K562 (cell line): ENCODE measurements at regions not wholly inside any gene's neighbourhood (a gene's known extent, or its start where the extent isn't known, plus 50 kb on each side); places are given as distances from the start of the nearest gene placed in this dataset.

ENCODE experiments used
- ATAC-seq: fragments of 200-7000 bp; cut with Tn5 transposase; 3 replicates; pipeline ENCODE4 v1.9.1; 2020; ENCODE audit warnings: moderate library complexity
- BruUV-seq: library from RNA; stranded (reverse); fragments of 400-500 nt; replicated peaks from 2 replicates; lab custom pipeline; 2021; lab: Mats Ljungman, UMichigan
- CTCF ChIA-PET: fragments of 300-600 bp; formaldehyde crosslinking; extraction: SDS; loops from one replicate; lab custom pipeline; 2021; ENCODE audit warnings: low intra/inter-chr PET ratio; lab: Yijun Ruan, JAX
- POLR2A ChIA-PET: fragments of 300-600, 350-650 bp; sonication (Branson Sonifier 250); formaldehyde crosslinking; extraction: SDS; loops from one replicate; lab custom pipeline; 2021; ENCODE audit warnings: antibody characterized with exemption, inconsistent platforms; lab: Yijun Ruan, JAX
- DNase-seq, 4 experiments: peaks; one replicate each; pipeline versions ENCODE4 v3.0.0 to v3.0.0-alpha.2; 2011 to 2018; ENCODE audit warnings: low spot score in 3 of 4, mixed read lengths in 3 of 4; ENCODE audit errors: extremely low read depth in 1 of 4
- FAIRE-seq: peaks from 2 replicates; lab custom pipeline; 2011; peaks lifted over from hg19 to GRCh38; lab: Jason Lieb, UNC
- H2AFZ ChIP-seq: 2 replicates; pipeline ENCODE4 v1.6.0; 2011; ENCODE audit warnings: low read depth, low read length, control low read depth, inconsistent platforms
- H3K27ac ChIP-seq: fragments of 200-600 bp; 3 replicates; pipeline ENCODE4 v1.8.0; 2011; ENCODE audit warnings: low read depth, mild to moderate bottlenecking, control low read depth, inconsistent platforms, low read length, moderate library complexity, mixed read lengths; ENCODE audit errors: extremely low read depth
- H3K27me3 ChIP-seq, 2 experiments: fragments of 300-600 bp in 1 of 2; 2 replicates in 1 of 2; 3 replicates in 1 of 2; pipeline versions ENCODE4 v1.6.0 to v1.8.0; 2011; ENCODE audit warnings: inconsistent platforms in 2 of 2, low read length in 2 of 2, mild to moderate bottlenecking in 1 of 2, mixed read lengths in 1 of 2, moderate library complexity in 1 of 2; ENCODE audit not compliant: control insufficient read depth in 2 of 2, insufficient read depth in 2 of 2
- H3K36me3 ChIP-seq: fragments of 300-600 bp; 3 replicates; pipeline ENCODE4 v1.8.0; 2011; ENCODE audit warnings: mild to moderate bottlenecking, low read length, inconsistent platforms; ENCODE audit not compliant: control insufficient read depth, insufficient read depth
- H3K4me1 ChIP-seq, 2 experiments: fragments of 200-600 bp in 1 of 2; replicated peaks in 1 of 2; 2 replicates in 1 of 2; 3 replicates in 1 of 2; pipeline versions ENCODE4 v1.5.1 to v1.8.0; 2011; ENCODE audit warnings: inconsistent platforms in 2 of 2, low read length in 2 of 2, mild to moderate bottlenecking in 1 of 2, mixed read lengths in 1 of 2, moderate library complexity in 1 of 2; ENCODE audit not compliant: control insufficient read depth in 2 of 2, insufficient read depth in 2 of 2
- H3K4me2 ChIP-seq: 2 replicates; pipeline ENCODE4 v1.6.1; 2011; ENCODE audit warnings: low read length, control low read depth, inconsistent platforms, mixed read lengths; ENCODE audit not compliant: insufficient read depth
- H3K4me3 ChIP-seq: fragments of 200-600 bp; sonication (generic), shearing (Covaris generic); 2 replicates; pipeline ENCODE4 v1.5.1; 2016; ENCODE audit warnings: control low read depth, inconsistent platforms
- H3K79me2 ChIP-seq: fragments of 200-600 bp; 3 replicates; pipeline ENCODE4 v1.8.0; 2011; ENCODE audit warnings: low read length, inconsistent platforms; ENCODE audit not compliant: control insufficient read depth, insufficient read depth
- H3K9ac ChIP-seq, 2 experiments: 2 replicates each; pipeline versions ENCODE4 v1.6.0 to v1.6.1; 2011; ENCODE audit warnings: low read depth in 2 of 2, low read length in 2 of 2, control low read depth in 1 of 2, inconsistent platforms in 1 of 2, mild to moderate bottlenecking in 1 of 2, mixed read lengths in 1 of 2; ENCODE audit not compliant: insufficient read depth in 1 of 2
- H3K9me1 ChIP-seq: one replicate; pipeline ENCODE4 v1.6.0; 2011; ENCODE audit warnings: inconsistent platforms, mild to moderate bottlenecking, low read length, moderate library complexity; ENCODE audit not compliant: control insufficient read depth, insufficient read depth
- H3K9me3 ChIP-seq: replicated peaks from 2 replicates; pipeline ENCODE4 v1.5.1; 2011; ENCODE audit warnings: low read depth, low read length, inconsistent platforms; ENCODE audit not compliant: control insufficient read depth, insufficient read depth
- H4K20me1 ChIP-seq: replicated peaks from 2 replicates; pipeline ENCODE4 v1.6.1; 2011; ENCODE audit warnings: low read length, inconsistent platforms, mixed read lengths; ENCODE audit not compliant: control insufficient read depth, insufficient read depth
- CBX2 ChIP-seq: fragments of 200-600 bp; sonication (generic); IDR thresholded peaks from one replicate; pipeline ENCODE4 v1.6.1; 2012; ENCODE audit warnings: mild to moderate bottlenecking, low read length, inconsistent platforms; ENCODE audit not compliant: insufficient read depth, poor library complexity, severe bottlenecking
- HDAC1 ChIP-seq, 2 experiments: fragments of 450-650 bp; IDR thresholded peaks; 2 replicates each; pipeline ENCODE4 v1.6.1; 2016 to 2017; ENCODE audit warnings: inconsistent platforms in 1 of 2, mild to moderate bottlenecking in 1 of 2, moderate library complexity in 1 of 2
- KLF13 ChIP-seq: fragments of 450-650 bp; IDR thresholded peaks from 2 replicates; pipeline ENCODE4 v1.6.1; 2016; ENCODE audit warnings: missing genetic modification characterization, low read depth, mild to moderate bottlenecking, missing compliant biosample characterization, moderate library complexity, borderline replicate concordance
- MAFG ChIP-seq: fragments of 450-650 bp; conservative IDR thresholded peaks from 2 replicates; pipeline ENCODE4 v1.6.1; 2016; ENCODE audit warnings: missing genetic modification characterization, missing compliant biosample characterization
- POLR2AphosphoS5 ChIP-seq: IDR thresholded peaks from 2 replicates; pipeline ENCODE4 v1.6.1; 2011; ENCODE audit warnings: mild to moderate bottlenecking, low read depth, low read length, moderate library complexity; ENCODE audit not compliant: control insufficient read depth, insufficient read depth
- PRPF4 ChIP-seq: fragments of 200-400 bp; formaldehyde crosslinking; IDR thresholded peaks from one replicate; pipeline ENCODE4 v1.6.1; 2017; ENCODE audit warnings: low read length, low read depth, mild to moderate bottlenecking; ENCODE audit not compliant: insufficient read depth, poor library complexity, severe bottlenecking
- SMARCB1 ChIP-seq: IDR thresholded peaks from 2 replicates; pipeline ENCODE4 v1.6.1; 2011; ENCODE audit warnings: improper control_type of control experiment, low read depth; ENCODE audit not compliant: insufficient read length
- SNRNP70 ChIP-seq: fragments of 200-400 bp; formaldehyde crosslinking; optimal IDR thresholded peaks from 2 replicates; pipeline ENCODE3; 2017; ENCODE audit warnings: low read depth, low read length
- SP1 ChIP-seq: sonication (generic); formaldehyde crosslinking; IDR thresholded peaks from 2 replicates; pipeline ENCODE4 v1.8.1; 2022; ENCODE audit warnings: mild to moderate bottlenecking, missing genetic modification reagents
- SUPT5H ChIP-seq: fragments of 450-650 bp; IDR thresholded peaks from 2 replicates; pipeline ENCODE4 v1.6.1; 2016
- TCF15 ChIP-seq: fragments of 250-450 bp; sonication (Bioruptor Pico); IDR thresholded peaks from 2 replicates; pipeline ENCODE4 v1.8.0; 2022; ENCODE audit warnings: moderate library complexity, mild to moderate bottlenecking, inconsistent platforms
- ZBED1 ChIP-seq: IDR thresholded peaks from 2 replicates; pipeline ENCODE4 v1.6.1; 2014
- ZBTB8A ChIP-seq: fragments of 450-650 bp; IDR thresholded peaks from 2 replicates; pipeline ENCODE4 v1.6.1; 2018; ENCODE audit warnings: mild to moderate bottlenecking, moderate library complexity; ENCODE audit not compliant: partially characterized antibody
- ZKSCAN1 ChIP-seq: fragments of 150-350 bp; IDR thresholded peaks from 2 replicates; pipeline ENCODE4 v1.6.1; 2016; ENCODE audit warnings: low read depth, low read length
- ZNF584 ChIP-seq: fragments of 200-800 bp; sonication (Bioruptor generic); IDR thresholded peaks from 2 replicates; pipeline ENCODE4 v1.6.1; 2016; ENCODE audit warnings: low read depth, mild to moderate bottlenecking, missing genetic modification characterization, missing compliant biosample characterization
- WGBS: fragments of 100-300 bp; shearing (Covaris generic); methylation state at CpG from one replicate; pipeline ENCODE4 v1.1.6; 2016; ENCODE audit warnings: low coverage, mixed read lengths; ENCODE audit not compliant: insufficient coverage; ENCODE audit errors: missing lambda C conversion rate; 5-methylcytosine and 5-hydroxymethylcytosine counted together
- in situ Hi-C: fragments of 300-500 bp; cut with MboI; formaldehyde crosslinking; loops from 4 replicates; pipeline ENCODE4 v1.15.0; 2018; ENCODE audit warnings: inconsistent platforms, mixed read lengths
- intact Hi-C: fragments of 100-400 bp; cut with micrococcal nuclease; formaldehyde crosslinking; loops from 2 replicates; pipeline ENCODE4 v1.14.2; 2022
- TF ChIP-seq, protein P1 (sequence below), 2 experiments: IDR thresholded peaks; 2 replicates each; pipeline ENCODE4 v1.6.1; 2012; ENCODE audit warnings: improper control_type of control experiment in 2 of 2, low read depth in 2 of 2, low read length in 2 of 2, borderline replicate concordance in 1 of 2
- TF ChIP-seq, protein P2 (sequence below): fragments of 250-450 bp; sonication (Bioruptor Pico); IDR thresholded peaks from 2 replicates; pipeline ENCODE4 v1.5.0; 2020; ENCODE audit warnings: mild to moderate bottlenecking, borderline replicate concordance

DNA sequence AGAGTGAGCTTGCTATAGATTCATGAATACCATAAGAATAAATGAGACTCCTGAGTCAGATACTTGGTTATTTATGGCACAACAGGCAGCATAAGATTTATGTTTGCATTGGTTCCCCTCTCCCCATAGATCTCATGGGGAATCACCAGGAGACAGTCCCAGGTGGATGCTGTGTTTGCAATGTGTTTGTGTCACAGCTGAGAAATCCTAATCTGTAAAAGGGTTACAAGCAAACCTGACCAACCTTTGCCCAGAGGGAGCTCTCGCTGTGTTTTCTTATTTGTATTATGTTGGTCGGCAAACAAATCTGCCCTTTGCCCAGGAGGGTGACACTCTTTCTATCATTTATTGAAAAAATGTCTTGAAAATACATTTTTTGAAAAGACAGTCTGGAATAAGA, 236.2 kb downstream of the ZPLD1 start:
- Histone ChIP-seq H3K4me2 (no peak overlapping the region), H3K27ac (no peak overlapping the region), H3K9me3 (no peaks in the 10 kb centered on the region), H3K9ac (no peak overlapping the region), H4K20me1 (no peaks in the 10 kb centered on the region), H3K4me1 (no peaks in the 10 kb centered on the region), H3K79me2 (no peaks in the 10 kb centered on the region), H2AFZ (no peak overlapping the region), H3K4me3 (no peak overlapping the region), H3K9me1 (no peaks in the 10 kb centered on the region), H3K27me3 (no peaks in the 10 kb centered on the region), H3K36me3 (no peaks in the 10 kb centered on the region)
- 0% methylated on average over 2 of the region's 2 CpGs for whole genome bisulfite sequencing
- POLR2A ChIA-PET, result no interaction called here
- TF ChIP-seq ZNF584 (no peak), HDAC1 (IDR thresholded peaks at IDR 0.05) (no peak), SNRNP70 (no peak), ZBED1 (no peak), SP1 (CRISPR knock-in tag) (no peak), SUPT5H (no peak), MAFG (tag) (no peak), TCF15 (CRISPR knock-in tag) (no peak), SMARCB1 (no peak), PRPF4 (no peak), KLF13 (tag) (no peak), CBX2 (no peak), ZKSCAN1 (no peak), ZBTB8A (no peak), POLR2AphosphoS5 (no peak)
- TF ChIP-seq, protein P1, sequence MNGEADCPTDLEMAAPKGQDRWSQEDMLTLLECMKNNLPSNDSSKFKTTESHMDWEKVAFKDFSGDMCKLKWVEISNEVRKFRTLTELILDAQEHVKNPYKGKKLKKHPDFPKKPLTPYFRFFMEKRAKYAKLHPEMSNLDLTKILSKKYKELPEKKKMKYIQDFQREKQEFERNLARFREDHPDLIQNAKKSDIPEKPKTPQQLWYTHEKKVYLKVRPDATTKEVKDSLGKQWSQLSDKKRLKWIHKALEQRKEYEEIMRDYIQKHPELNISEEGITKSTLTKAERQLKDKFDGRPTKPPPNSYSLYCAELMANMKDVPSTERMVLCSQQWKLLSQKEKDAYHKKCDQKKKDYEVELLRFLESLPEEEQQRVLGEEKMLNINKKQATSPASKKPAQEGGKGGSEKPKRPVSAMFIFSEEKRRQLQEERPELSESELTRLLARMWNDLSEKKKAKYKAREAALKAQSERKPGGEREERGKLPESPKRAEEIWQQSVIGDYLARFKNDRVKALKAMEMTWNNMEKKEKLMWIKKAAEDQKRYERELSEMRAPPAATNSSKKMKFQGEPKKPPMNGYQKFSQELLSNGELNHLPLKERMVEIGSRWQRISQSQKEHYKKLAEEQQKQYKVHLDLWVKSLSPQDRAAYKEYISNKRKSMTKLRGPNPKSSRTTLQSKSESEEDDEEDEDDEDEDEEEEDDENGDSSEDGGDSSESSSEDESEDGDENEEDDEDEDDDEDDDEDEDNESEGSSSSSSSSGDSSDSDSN (IDR thresholded peaks at IDR 0.05; ENCODE audit: borderline replicate concordance in 1 of 2, low read depth in 2 of 2, low read length in 2 of 2), result no peak
- TF ChIP-seq, protein P2, sequence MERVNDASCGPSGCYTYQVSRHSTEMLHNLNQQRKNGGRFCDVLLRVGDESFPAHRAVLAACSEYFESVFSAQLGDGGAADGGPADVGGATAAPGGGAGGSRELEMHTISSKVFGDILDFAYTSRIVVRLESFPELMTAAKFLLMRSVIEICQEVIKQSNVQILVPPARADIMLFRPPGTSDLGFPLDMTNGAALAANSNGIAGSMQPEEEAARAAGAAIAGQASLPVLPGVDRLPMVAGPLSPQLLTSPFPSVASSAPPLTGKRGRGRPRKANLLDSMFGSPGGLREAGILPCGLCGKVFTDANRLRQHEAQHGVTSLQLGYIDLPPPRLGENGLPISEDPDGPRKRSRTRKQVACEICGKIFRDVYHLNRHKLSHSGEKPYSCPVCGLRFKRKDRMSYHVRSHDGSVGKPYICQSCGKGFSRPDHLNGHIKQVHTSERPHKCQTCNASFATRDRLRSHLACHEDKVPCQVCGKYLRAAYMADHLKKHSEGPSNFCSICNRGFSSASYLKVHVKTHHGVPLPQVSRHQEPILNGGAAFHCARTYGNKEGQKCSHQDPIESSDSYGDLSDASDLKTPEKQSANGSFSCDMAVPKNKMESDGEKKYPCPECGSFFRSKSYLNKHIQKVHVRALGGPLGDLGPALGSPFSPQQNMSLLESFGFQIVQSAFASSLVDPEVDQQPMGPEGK, result no peak
- CTCF ChIA-PET, result no interaction called here
- in situ Hi-C loops, result no loop called here
- no peak for DNase-seq
- intact Hi-C loops, result no loop called here
- no peak for ATAC-seq
- FAIRE-seq, result no peak
- BruUV-seq, result no TSS peak
